DMS114 treated with DMSO at 0.1 percent for 48 hours (cell line): ENCODE measurements at regions not wholly inside any gene's neighbourhood (a gene's known extent, or its start where the extent isn't known, plus 50 kb on each side); places are given as distances from the start of the nearest gene placed in this dataset.

Experiments used
- DNase-seq: peaks from one replicate; lab custom pipeline; 2025; ENCODE audit not compliant: unreplicated experiment; lab: John Stamatoyannopoulos, UW

- no peak for DNase-seq
These were observed 152.8 kb downstream of the FSIP2 start for GRCh38 chr2:185891403-185891802.

GRCh38 chr2:185891804-185892411, 153.3 kb downstream of the FSIP2 start:
- no peak for DNase-seq

GRCh38 chr2:185892484-185892883, 153.9 kb downstream of the FSIP2 start:
- no peak for DNase-seq

- DNase-seq = no peak
These were observed 155.6 kb downstream of the FSIP2 start for GRCh38 chr2:185894223-185894622.

GRCh38 chr2:185895828-185896693, 157.5 kb downstream of the FSIP2 start:
- no peak for DNase-seq

- no peak for DNase-seq
These were observed 160.8 kb downstream of the FSIP2 start for GRCh38 chr2:185899366-185899765.

- DNase-seq = no peak
These were observed 180.6 kb downstream of the FSIP2 start for GRCh38 chr2:185919155-185919554.

- no peak for DNase-seq
These were observed 182.6 kb downstream of the FSIP2 start for GRCh38 chr2:185921048-185921756.

- DNase-seq = no peak
These were observed 195.6 kb downstream of the FSIP2 start for GRCh38 chr2:185934232-185934631.

- DNase-seq = no peak
These were observed 201.3 kb downstream of the FSIP2 start for GRCh38 chr2:185939858-185940257.

- no peak for DNase-seq
These were observed 204.3 kb downstream of the FSIP2 start for GRCh38 chr2:185942855-185943254.

GRCh38 chr2:185947722-185948121, 209.1 kb downstream of the FSIP2 start:
- DNase-seq = no peak

GRCh38 chr2:185952100-185952499, 213.5 kb downstream of the FSIP2 start:
- DNase-seq = no peak

- no peak for DNase-seq
These were observed 215.8 kb downstream of the FSIP2 start for GRCh38 chr2:185954389-185954788.

GRCh38 chr2:185955050-185955449, 216.4 kb downstream of the FSIP2 start:
- no peak for DNase-seq

GRCh38 chr2:185967335-185967734, 228.7 kb downstream of the FSIP2 start:
- no peak for DNase-seq

GRCh38 chr2:185970148-185970852, 231.7 kb downstream of the FSIP2 start:
- no peak for DNase-seq

- DNase-seq = no peak
These were observed 240.2 kb downstream of the FSIP2 start for GRCh38 chr2:185978634-185979407.

- no peak for DNase-seq
These were observed 241.0 kb downstream of the FSIP2 start for GRCh38 chr2:185979546-185980071.

- no peak for DNase-seq
These were observed 242.3 kb downstream of the FSIP2 start for GRCh38 chr2:185980944-185981343.
